Thoracic aorta (tissue), 2 donors: ENCODE measurements at regions not wholly inside any gene's neighbourhood (a gene's known extent, or its start where the extent isn't known, plus 50 kb on each side); places are given as distances from the start of the nearest gene placed in this dataset.

Experiments
- ATAC-seq: fragments of 150-250 bp; one replicate; pipeline ENCODE4 v1.8.0; 2017; ENCODE audit warnings: low read depth; ENCODE audit not compliant: insufficient number of reproducible peaks, low FRiP score
- DNase-seq: peaks from one replicate; pipeline ENCODE4 v3.0.0-alpha.2; 2020; ENCODE audit warnings: low spot score
- H3K27ac ChIP-seq, 2 donors: fragments of 200-600 bp; sonication (generic); 1 replicate in 1 of 2; 2 replicates in 1 of 2; pipeline ENCODE4 v1.5.1; 2016; ENCODE audit warnings: mild to moderate bottlenecking in 2 of 2, moderate library complexity in 2 of 2
- H3K27me3 ChIP-seq: fragments of 200-600 bp; sonication (generic); replicated peaks from 2 replicates; pipeline ENCODE4 v1.6.0; 2016; ENCODE audit warnings: mild to moderate bottlenecking; ENCODE audit not compliant: insufficient read depth
- H3K36me3 ChIP-seq: fragments of 200-600 bp; sonication (generic); one replicate; pipeline ENCODE4 v1.5.1; 2016
- H3K4me1 ChIP-seq, 2 donors: fragments of 200-600 bp; sonication (generic); 1 replicate in 1 of 2; 2 replicates in 1 of 2; pipeline versions ENCODE4 v1.5.1 to v1.6.0; 2016; ENCODE audit warnings: low read depth in 2 of 2, mild to moderate bottlenecking in 1 of 2; ENCODE audit not compliant: control insufficient read depth in 1 of 2
- H3K4me3 ChIP-seq: fragments of 200-600 bp; sonication (generic); 2 replicates; pipeline ENCODE4 v1.5.1; 2016; ENCODE audit warnings: mild to moderate bottlenecking
- H3K9me3 ChIP-seq: fragments of 200-600 bp; sonication (generic); 2 replicates; pipeline ENCODE4 v1.5.1; 2016
- CTCF ChIP-seq: fragments of 200-600 bp; sonication (generic); IDR thresholded peaks from one replicate; pipeline ENCODE4 v1.5.1; 2019; ENCODE audit warnings: antibody characterized with exemption

- no peaks in the 10 kb centered on the region for H3K36me3 ChIP-seq
- no peak for TF ChIP-seq CTCF
- no peak overlapping the region for H3K4me3 ChIP-seq
- no peaks in the 10 kb centered on the region for H3K27me3 ChIP-seq
- no peaks in the 10 kb centered on the region for H3K9me3 ChIP-seq
- H3K4me1 ChIP-seq = no peaks in the 10 kb centered on the region
- no peak for DNase-seq
- ATAC-seq = no peak
- H3K27ac ChIP-seq = no peak overlapping the region
Observed at GRCh38 chr4:79266136-79266535, 59.7 kb downstream of the NAA11 start.

GRCh38 chr4:79259242-79259641 lies 66.6 kb downstream of the NAA11 start:
- no peak for DNase-seq
- no peaks in the 10 kb centered on the region for H3K9me3 ChIP-seq
- no peak for ATAC-seq
- no peak for TF ChIP-seq CTCF
- no peaks in the 10 kb centered on the region for H3K27me3 ChIP-seq
- no peaks in the 10 kb centered on the region for H3K36me3 ChIP-seq
- H3K27ac ChIP-seq = no peak overlapping the region
- peaks cover 0 to under 1% of the 10 kb centered on the region in 2 donors for H3K4me1 ChIP-seq
- no peak overlapping the region for H3K4me3 ChIP-seq

GRCh38 chr4:79258614-79259176 lies 67.2 kb downstream of the NAA11 start:
- H3K27me3 ChIP-seq = no peaks in the 10 kb centered on the region
- H3K27ac ChIP-seq = no peak overlapping the region
- DNase-seq (no peak), ATAC-seq (peak; percentile 36)
- no peak overlapping the region for H3K4me3 ChIP-seq
- TF ChIP-seq CTCF = no peak
- H3K9me3 ChIP-seq = no peaks in the 10 kb centered on the region
- no peaks in the 10 kb centered on the region for H3K36me3 ChIP-seq
- H3K4me1 ChIP-seq = peaks cover 0 to 6% of the 10 kb centered on the region in 2 donors

GRCh38 chr4:79257953-79258613 lies 67.8 kb downstream of the NAA11 start:
- H3K27ac ChIP-seq = no peak overlapping the region
- no peak overlapping the region for H3K4me3 ChIP-seq
- DNase-seq (no peak), ATAC-seq (no peak)
- no peaks in the 10 kb centered on the region for H3K27me3 ChIP-seq
- H3K4me1 ChIP-seq = peaks cover 0 to 12% of the 10 kb centered on the region in 2 donors
- H3K9me3 ChIP-seq = no peaks in the 10 kb centered on the region
- TF ChIP-seq CTCF = no peak
- H3K36me3 ChIP-seq = no peaks in the 10 kb centered on the region

- Histone ChIP-seq H3K27me3 (no peaks in the 10 kb centered on the region), H3K9me3 (no peaks in the 10 kb centered on the region), H3K36me3 (no peaks in the 10 kb centered on the region), H3K4me1 (peaks cover 0 to 18% of the 10 kb centered on the region in 2 donors), H3K4me3 (no peak overlapping the region), H3K27ac (no peak overlapping the region)
- TF ChIP-seq CTCF = no peak
- no peak for DNase-seq
- ATAC-seq = no peak
Observed at GRCh38 chr4:79255793-79256192, 70.1 kb downstream of the NAA11 start.
